ENCODE measurements at regions not wholly inside any gene's neighbourhood (a gene's known extent, or its start where the extent isn't known, plus 50 kb on each side); places are given as distances from the start of the nearest gene placed in this dataset.

DNA sequence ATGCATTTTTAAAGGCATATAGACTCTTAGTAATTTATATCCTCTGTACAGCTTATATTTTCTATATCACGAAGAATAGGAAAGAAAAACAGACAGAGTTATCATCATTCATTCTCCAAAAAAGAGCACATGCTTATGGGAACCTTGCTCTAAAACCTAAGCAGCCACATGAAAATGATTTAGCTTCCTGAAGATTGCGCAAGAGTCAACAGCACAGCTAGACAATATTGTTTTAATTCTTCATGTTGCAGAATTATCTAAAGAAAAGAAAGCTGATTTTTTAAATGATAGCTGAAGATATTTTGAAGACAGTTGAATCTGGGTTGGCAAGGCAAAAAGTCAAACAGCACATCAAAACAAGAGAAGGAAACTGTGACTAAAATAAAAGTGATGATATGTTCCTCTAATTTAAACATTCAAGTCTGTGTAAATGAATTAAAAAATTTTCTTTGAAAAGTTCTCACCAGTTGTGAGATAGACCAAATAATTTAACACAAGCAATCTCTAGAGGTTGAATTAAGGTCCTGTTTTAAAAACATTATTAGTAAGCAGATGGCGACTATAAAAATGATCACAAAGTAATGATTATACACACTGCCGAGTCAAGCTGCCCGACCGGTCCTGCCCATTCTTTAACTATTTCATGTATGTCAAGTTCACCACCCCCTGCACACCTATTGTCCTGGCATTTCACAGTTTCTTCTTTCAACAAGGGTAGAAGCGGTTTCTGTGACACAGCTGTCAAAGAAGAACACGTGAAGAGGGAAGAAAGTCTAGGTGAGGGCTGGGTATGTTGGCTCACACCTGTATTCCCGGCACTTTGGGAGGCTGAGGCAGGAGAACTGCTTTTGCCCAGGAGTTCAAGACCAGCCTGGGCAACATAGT lies 74.2 kb upstream of the BHLHE40 start:
- TF ChIP-seq CTCF (conservative IDR thresholded peaks at IDR 0.05 in 1 of 2, IDR thresholded peaks at IDR 0.05 in 1 of 2; ENCODE audit: low read depth in 1 of 2, low read length in 2 of 2) (no peak), EZH2 (IDR thresholded peaks at IDR 0.05; ENCODE audit: low read length, missing control alignments) (no peak)

Measured in fibroblast of lung (primary cell).